GM23338 (cell line): ENCODE measurements at regions not wholly inside any gene's neighbourhood (a gene's known extent, or its start where the extent isn't known, plus 50 kb on each side); places are given as distances from the start of the nearest gene placed in this dataset.

Experiments
- ATAC-seq: fragments of 200-7000 bp; cut with Tn5 transposase; 3 replicates; pipeline ENCODE4 v1.9.1; 2020
- DNase-seq: peaks from one replicate; pipeline ENCODE4 v3.0.0-alpha.2; 2015; ENCODE audit warnings: low spot score
- H2AFZ ChIP-seq: fragments of 200-600 bp; sonication (generic); 2 replicates; pipeline ENCODE4 v1.8.0; 2016; ENCODE audit warnings: antibody characterized with exemption, mild to moderate bottlenecking, moderate library complexity
- H3F3A ChIP-seq: fragments of 200-600 bp; sonication (generic); replicated peaks from 2 replicates; pipeline ENCODE4 v1.8.0; 2017; ENCODE audit warnings: antibody characterized with exemption, mixed run types, low read depth
- H3K27ac ChIP-seq: fragments of 200-600 bp; sonication (generic); 2 replicates; pipeline ENCODE4 v1.6.1; 2016; ENCODE audit warnings: low read depth
- H3K27me3 ChIP-seq: fragments of 200-600 bp; sonication (generic); 2 replicates; pipeline ENCODE4 v1.8.0; 2016; ENCODE audit warnings: mild to moderate bottlenecking, mixed run types, moderate library complexity; ENCODE audit not compliant: insufficient read depth
- H3K36me3 ChIP-seq: fragments of 200-600 bp; sonication (generic); 2 replicates; pipeline ENCODE4 v1.8.0; 2016; ENCODE audit warnings: mild to moderate bottlenecking; ENCODE audit not compliant: insufficient read depth
- H3K4me1 ChIP-seq: fragments of 200-600 bp; sonication (generic); 2 replicates; pipeline ENCODE4 v1.8.0; 2016; ENCODE audit warnings: mild to moderate bottlenecking, moderate library complexity; ENCODE audit not compliant: insufficient read depth
- H3K4me2 ChIP-seq: fragments of 200-600 bp; sonication (generic); 2 replicates; pipeline ENCODE4 v1.7.1; 2017; ENCODE audit warnings: mixed run types
- H3K4me3 ChIP-seq: fragments of 200-600 bp; sonication (generic); 2 replicates; pipeline ENCODE4 v1.6.1; 2016; ENCODE audit warnings: mixed run types
- H3K79me2 ChIP-seq: fragments of 200-600 bp; sonication (generic); replicated peaks from 2 replicates; pipeline ENCODE4 v1.8.0; 2017; ENCODE audit warnings: mild to moderate bottlenecking; ENCODE audit not compliant: insufficient read depth
- H3K9me2 ChIP-seq: fragments of 200-600 bp; sonication (generic); 2 replicates; pipeline ENCODE4 v1.8.0; 2017; ENCODE audit not compliant: insufficient read depth
- H4K20me1 ChIP-seq: fragments of 200-600 bp; sonication (generic); replicated peaks from 2 replicates; pipeline ENCODE4 v1.8.0; 2017; ENCODE audit warnings: mild to moderate bottlenecking; ENCODE audit not compliant: insufficient read depth
- H3K27ac Mint-ChIP-seq: 2 replicates; pipeline ENCODE4 v1.8.0; 2020; ENCODE audit warnings: inconsistent platforms, mild to moderate bottlenecking, moderate library complexity, mixed read lengths
- H3K27me3 Mint-ChIP-seq: 3 replicates; pipeline ENCODE4 v1.8.0; 2022; ENCODE audit warnings: low read depth, mild to moderate bottlenecking, moderate library complexity, mixed read lengths, inconsistent platforms; ENCODE audit not compliant: insufficient read depth, poor library complexity
- H3K36me3 Mint-ChIP-seq: 3 replicates; pipeline ENCODE4 v1.8.0; 2021; ENCODE audit warnings: low read depth, mild to moderate bottlenecking, inconsistent platforms, moderate library complexity, mixed read lengths
- H3K4me1 Mint-ChIP-seq: 3 replicates; pipeline ENCODE4 v1.8.0; 2020; ENCODE audit warnings: mild to moderate bottlenecking, inconsistent platforms, mixed read lengths
- H3K4me3 Mint-ChIP-seq: 3 replicates; pipeline ENCODE4 v1.8.0; 2021; ENCODE audit warnings: moderate library complexity, mild to moderate bottlenecking, inconsistent platforms, mixed read lengths
- H3K9me3 Mint-ChIP-seq: 3 replicates; pipeline ENCODE4 v1.8.0; 2020; ENCODE audit warnings: moderate library complexity, mild to moderate bottlenecking, inconsistent platforms, mixed read lengths
- CREB1 ChIP-seq: fragments of 250-450 bp; sonication (Bioruptor Pico); IDR thresholded peaks from 2 replicates; pipeline ENCODE4 v1.5.0; 2020; ENCODE audit warnings: low read depth, mild to moderate bottlenecking, moderate library complexity
- EZH2 ChIP-seq: fragments of 200-600 bp; sonication (generic); IDR thresholded peaks from one replicate; pipeline ENCODE4 v1.8.0; 2017; ENCODE audit warnings: antibody characterized with exemption, mild to moderate bottlenecking, low read depth; ENCODE audit not compliant: unreplicated experiment
- EZH2phosphoT487 ChIP-seq: fragments of 200-600 bp; sonication (generic); IDR thresholded peaks from one replicate; pipeline ENCODE4 v1.8.1; 2018; ENCODE audit warnings: antibody characterized with exemption; ENCODE audit not compliant: unreplicated experiment
- JUNB ChIP-seq: IDR thresholded peaks from one replicate; pipeline ENCODE4 v1.6.1; 2016; ENCODE audit warnings: antibody characterized with exemption; ENCODE audit not compliant: unreplicated experiment
- NANOG ChIP-seq: IDR thresholded peaks from 2 replicates; pipeline ENCODE4 v1.6.1; 2016; ENCODE audit warnings: antibody characterized with exemption, borderline replicate concordance
- POLR2AphosphoS5 ChIP-seq: IDR thresholded peaks from 2 replicates; pipeline ENCODE4 v1.6.1; 2016; ENCODE audit warnings: antibody characterized with exemption, low read depth
- ZNF114 ChIP-seq: fragments of 250-450 bp; sonication (Bioruptor Pico); IDR thresholded peaks from 2 replicates; pipeline ENCODE4 v1.5.0; 2020; ENCODE audit warnings: mild to moderate bottlenecking, moderate library complexity
- ZNF331 ChIP-seq: fragments of 250-450 bp; sonication (Bioruptor Pico); IDR thresholded peaks from 2 replicates; pipeline ENCODE4 v1.5.0; 2020; ENCODE audit warnings: low read depth, mild to moderate bottlenecking, moderate library complexity
- TF ChIP-seq, protein P1 (sequence below): IDR thresholded peaks from 2 replicates; pipeline ENCODE4 v1.6.1; 2016; ENCODE audit warnings: antibody characterized with exemption
- TF ChIP-seq, protein P2 (sequence below), 2 experiments: fragments of 200-600 bp in 1 of 2; sonication (generic) in 1 of 2; conservative IDR thresholded peaks; 2 replicates each; pipeline versions ENCODE4 v1.5.1 to v1.6.1; 2016 to 2017; ENCODE audit warnings: antibody characterized with exemption in 2 of 2, low read depth in 2 of 2, mild to moderate bottlenecking in 2 of 2, moderate library complexity in 1 of 2
- TF ChIP-seq, protein P3 (sequence below): IDR thresholded peaks from one replicate; pipeline ENCODE4 v1.6.1; 2018; ENCODE audit warnings: antibody characterized with exemption; ENCODE audit not compliant: unreplicated experiment

DNA sequence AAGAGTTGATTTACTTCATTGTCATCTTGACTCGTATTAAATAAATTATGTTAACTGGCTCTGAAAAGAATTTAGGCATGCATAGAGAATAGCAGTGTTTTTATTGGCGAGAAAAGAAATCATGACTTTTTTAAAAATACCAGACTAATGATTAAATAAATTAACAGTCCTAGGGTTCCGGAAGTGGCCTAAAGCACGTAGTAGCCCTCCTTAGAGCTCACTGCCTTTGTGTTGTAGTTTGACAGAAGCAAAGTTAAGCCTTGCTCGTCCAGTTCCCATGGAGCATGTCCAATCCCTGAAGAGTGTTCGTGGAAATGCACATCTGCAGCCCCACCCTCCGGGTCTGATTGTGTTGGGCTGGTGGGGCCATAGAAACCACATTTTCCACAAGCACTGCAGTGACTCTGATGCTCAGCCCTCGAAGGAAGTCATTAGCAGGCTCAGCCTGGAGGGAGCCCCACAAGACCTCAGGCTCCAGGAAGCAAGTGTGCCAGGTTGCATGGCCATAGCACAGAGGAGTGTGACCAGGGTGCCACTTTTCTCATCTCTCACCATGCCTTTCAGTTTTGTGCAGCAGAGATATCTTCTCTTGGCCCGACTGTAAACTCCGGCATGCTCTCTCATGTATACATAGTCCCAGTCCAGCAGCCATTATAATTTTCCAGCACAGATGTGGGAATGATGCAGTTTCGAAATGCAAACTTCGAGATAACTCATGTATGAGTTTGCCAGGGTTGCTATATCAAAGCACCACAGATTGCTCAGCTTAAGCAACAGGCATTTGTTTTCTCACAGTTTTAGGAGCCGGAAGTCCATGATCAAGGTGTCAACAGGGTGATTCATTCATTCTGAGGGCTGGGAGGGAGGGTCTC lies 188.6 kb upstream of the SH3BP4 start (continued):
- TF ChIP-seq EZH2phosphoT487: no peak
- TF ChIP-seq EZH2: no peak
- TF ChIP-seq NANOG: no peak
- no peak for TF ChIP-seq POLR2AphosphoS5
- TF ChIP-seq ZNF331 (CRISPR knock-in tag): no peak
- no peak for TF ChIP-seq JUNB
- TF ChIP-seq CREB1: no peak

DNA sequence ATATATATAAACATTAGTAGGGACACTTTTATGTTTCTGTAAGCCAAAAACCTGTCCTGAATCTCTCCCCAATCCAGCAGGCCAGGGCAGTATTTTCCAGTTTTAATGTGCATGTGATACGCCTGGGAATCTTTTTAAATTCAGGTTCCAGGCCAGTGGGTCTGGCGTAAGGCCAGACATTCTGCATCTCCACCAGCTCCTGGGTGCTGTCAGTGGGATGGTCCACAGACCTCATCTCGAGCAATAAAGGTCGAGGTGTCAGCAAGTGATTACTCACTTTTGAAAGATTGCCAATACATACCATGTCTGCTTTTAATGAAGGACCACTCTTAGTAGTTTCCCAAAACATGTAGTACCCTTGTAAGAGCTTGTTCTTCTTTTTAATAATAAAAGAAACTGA lies 189.9 kb upstream of the SH3BP4 start:
- Histone ChIP-seq H3F3A (no peaks in the 10 kb centered on the region), H3K9me2 (peaks cover 4% of the 10 kb centered on the region; the same call in 1 of the 2 replicates), H3K4me1 (peaks cover 5% of the 10 kb centered on the region; the same call in 1 of the 2 replicates), H4K20me1 (no peaks in the 10 kb centered on the region), H3K4me3 (no peak overlapping the region), H3K4me2 (no peak overlapping the region), H2AFZ (no peak overlapping the region), H3K36me3 (0 out of 2 replicates have a peak, but pooled peaks cover 8% of the 10 kb centered on the region), H3K27me3 (no peaks in the 10 kb centered on the region), H3K27ac (no peak overlapping the region), H3K79me2 (no peaks in the 10 kb centered on the region)
- H3K36me3 Mint-ChIP-seq: no peaks in the 10 kb centered on the region
- ATAC-seq (no peak), DNase-seq (no peak)
- H3K4me1 Mint-ChIP-seq: peaks cover 5% of the 10 kb centered on the region; the same call in 2 of the 3 replicates
- H3K27ac Mint-ChIP-seq: no peak overlapping the region
- H3K4me3 Mint-ChIP-seq: no peak overlapping the region
- peaks cover 12% of the 10 kb centered on the region; the same call in 2 of the 3 replicates for H3K9me3 Mint-ChIP-seq
- no peaks in the 10 kb centered on the region for H3K27me3 Mint-ChIP-seq
- TF ChIP-seq, protein P1, sequence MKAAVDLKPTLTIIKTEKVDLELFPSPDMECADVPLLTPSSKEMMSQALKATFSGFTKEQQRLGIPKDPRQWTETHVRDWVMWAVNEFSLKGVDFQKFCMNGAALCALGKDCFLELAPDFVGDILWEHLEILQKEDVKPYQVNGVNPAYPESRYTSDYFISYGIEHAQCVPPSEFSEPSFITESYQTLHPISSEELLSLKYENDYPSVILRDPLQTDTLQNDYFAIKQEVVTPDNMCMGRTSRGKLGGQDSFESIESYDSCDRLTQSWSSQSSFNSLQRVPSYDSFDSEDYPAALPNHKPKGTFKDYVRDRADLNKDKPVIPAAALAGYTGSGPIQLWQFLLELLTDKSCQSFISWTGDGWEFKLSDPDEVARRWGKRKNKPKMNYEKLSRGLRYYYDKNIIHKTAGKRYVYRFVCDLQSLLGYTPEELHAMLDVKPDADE: no peak
- TF ChIP-seq, protein P2, sequence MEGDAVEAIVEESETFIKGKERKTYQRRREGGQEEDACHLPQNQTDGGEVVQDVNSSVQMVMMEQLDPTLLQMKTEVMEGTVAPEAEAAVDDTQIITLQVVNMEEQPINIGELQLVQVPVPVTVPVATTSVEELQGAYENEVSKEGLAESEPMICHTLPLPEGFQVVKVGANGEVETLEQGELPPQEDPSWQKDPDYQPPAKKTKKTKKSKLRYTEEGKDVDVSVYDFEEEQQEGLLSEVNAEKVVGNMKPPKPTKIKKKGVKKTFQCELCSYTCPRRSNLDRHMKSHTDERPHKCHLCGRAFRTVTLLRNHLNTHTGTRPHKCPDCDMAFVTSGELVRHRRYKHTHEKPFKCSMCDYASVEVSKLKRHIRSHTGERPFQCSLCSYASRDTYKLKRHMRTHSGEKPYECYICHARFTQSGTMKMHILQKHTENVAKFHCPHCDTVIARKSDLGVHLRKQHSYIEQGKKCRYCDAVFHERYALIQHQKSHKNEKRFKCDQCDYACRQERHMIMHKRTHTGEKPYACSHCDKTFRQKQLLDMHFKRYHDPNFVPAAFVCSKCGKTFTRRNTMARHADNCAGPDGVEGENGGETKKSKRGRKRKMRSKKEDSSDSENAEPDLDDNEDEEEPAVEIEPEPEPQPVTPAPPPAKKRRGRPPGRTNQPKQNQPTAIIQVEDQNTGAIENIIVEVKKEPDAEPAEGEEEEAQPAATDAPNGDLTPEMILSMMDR (conservative IDR thresholded peaks at IDR 0.05; ENCODE audit: low read depth in 2 of 2): no peak
- no peak for TF ChIP-seq ZNF114 (CRISPR knock-in tag)
- no peak for TF ChIP-seq POLR2AphosphoS5
- TF ChIP-seq, protein P3, sequence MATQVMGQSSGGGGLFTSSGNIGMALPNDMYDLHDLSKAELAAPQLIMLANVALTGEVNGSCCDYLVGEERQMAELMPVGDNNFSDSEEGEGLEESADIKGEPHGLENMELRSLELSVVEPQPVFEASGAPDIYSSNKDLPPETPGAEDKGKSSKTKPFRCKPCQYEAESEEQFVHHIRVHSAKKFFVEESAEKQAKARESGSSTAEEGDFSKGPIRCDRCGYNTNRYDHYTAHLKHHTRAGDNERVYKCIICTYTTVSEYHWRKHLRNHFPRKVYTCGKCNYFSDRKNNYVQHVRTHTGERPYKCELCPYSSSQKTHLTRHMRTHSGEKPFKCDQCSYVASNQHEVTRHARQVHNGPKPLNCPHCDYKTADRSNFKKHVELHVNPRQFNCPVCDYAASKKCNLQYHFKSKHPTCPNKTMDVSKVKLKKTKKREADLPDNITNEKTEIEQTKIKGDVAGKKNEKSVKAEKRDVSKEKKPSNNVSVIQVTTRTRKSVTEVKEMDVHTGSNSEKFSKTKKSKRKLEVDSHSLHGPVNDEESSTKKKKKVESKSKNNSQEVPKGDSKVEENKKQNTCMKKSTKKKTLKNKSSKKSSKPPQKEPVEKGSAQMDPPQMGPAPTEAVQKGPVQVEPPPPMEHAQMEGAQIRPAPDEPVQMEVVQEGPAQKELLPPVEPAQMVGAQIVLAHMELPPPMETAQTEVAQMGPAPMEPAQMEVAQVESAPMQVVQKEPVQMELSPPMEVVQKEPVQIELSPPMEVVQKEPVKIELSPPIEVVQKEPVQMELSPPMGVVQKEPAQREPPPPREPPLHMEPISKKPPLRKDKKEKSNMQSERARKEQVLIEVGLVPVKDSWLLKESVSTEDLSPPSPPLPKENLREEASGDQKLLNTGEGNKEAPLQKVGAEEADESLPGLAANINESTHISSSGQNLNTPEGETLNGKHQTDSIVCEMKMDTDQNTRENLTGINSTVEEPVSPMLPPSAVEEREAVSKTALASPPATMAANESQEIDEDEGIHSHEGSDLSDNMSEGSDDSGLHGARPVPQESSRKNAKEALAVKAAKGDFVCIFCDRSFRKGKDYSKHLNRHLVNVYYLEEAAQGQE: no peak
- TF ChIP-seq EZH2: no peak
- no peak for TF ChIP-seq EZH2phosphoT487
- TF ChIP-seq NANOG: no peak
